NCI-H1436 (cell line): ENCODE measurements at regions not wholly inside any gene's neighbourhood (a gene's known extent, or its start where the extent isn't known, plus 50 kb on each side); places are given as distances from the start of the nearest gene placed in this dataset.

Source experiments
- DNase-seq: peaks from one replicate; lab custom pipeline; 2025; lab: John Stamatoyannopoulos, UW

DNA sequence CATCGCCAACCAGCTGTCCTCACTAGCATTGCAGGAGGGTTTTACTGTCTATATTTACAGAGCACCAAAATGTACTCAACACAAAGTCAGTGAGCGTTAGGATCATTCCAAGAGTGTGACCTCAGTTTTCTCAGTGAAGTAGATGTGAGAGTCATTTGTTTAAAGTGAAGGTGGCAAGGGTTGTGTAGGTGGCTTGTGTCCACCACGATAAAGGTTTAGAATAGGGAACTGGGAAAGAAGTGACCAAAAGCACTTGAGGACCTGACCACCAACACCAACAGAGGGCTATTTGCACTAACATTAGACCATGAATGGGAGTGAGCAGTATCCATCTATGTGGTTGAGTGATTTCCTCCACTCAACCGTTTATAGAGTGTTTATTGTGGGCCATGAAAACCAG, 152.5 kb upstream of the POU2AF2 start:
- no peak for DNase-seq

- DNase-seq, result no peak
Observed at GRCh38 chr11:111091321-111091938, 154.1 kb upstream of the POU2AF2 start.

DNA sequence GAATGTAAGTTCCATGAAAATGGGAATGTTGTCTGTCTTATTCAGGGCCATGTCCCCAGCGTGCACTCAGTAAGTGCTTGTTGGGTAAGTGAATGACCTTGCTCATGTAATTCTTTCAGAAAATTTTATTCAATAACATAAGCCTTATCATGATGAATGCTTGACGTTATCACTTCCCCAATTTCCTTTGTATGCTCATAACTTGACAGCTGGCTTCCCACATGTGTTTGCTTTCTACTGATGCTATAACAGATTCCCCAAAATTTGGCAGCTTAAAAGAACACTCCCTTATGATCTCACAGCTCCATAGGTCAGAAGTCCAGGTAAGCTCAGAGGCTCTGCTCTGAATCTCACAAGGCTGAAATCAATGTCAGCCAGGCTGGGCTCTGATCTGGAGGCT, 155.8 kb upstream of the POU2AF2 start:
- no peak for DNase-seq

GRCh38 chr11:111088847-111089355, 156.6 kb upstream of the POU2AF2 start:
- DNase-seq, result no peak

GRCh38 chr11:111086058-111086457, 159.5 kb upstream of the POU2AF2 start:
- DNase-seq, result no peak

GRCh38 chr11:111082664-111083063, 162.9 kb upstream of the POU2AF2 start:
- no peak for DNase-seq

- no peak for DNase-seq
Observed at GRCh38 chr11:111081021-111081511, 164.5 kb upstream of the POU2AF2 start.

GRCh38 chr11:111077530-111078322, 167.8 kb upstream of the POU2AF2 start:
- no peak for DNase-seq

GRCh38 chr11:111069066-111069465, 176.5 kb upstream of the POU2AF2 start:
- no peak for DNase-seq

GRCh38 chr11:111067994-111068393, 177.5 kb upstream of the POU2AF2 start:
- no peak for DNase-seq

GRCh38 chr11:111066846-111067245, 178.7 kb upstream of the POU2AF2 start:
- no peak for DNase-seq

DNA sequence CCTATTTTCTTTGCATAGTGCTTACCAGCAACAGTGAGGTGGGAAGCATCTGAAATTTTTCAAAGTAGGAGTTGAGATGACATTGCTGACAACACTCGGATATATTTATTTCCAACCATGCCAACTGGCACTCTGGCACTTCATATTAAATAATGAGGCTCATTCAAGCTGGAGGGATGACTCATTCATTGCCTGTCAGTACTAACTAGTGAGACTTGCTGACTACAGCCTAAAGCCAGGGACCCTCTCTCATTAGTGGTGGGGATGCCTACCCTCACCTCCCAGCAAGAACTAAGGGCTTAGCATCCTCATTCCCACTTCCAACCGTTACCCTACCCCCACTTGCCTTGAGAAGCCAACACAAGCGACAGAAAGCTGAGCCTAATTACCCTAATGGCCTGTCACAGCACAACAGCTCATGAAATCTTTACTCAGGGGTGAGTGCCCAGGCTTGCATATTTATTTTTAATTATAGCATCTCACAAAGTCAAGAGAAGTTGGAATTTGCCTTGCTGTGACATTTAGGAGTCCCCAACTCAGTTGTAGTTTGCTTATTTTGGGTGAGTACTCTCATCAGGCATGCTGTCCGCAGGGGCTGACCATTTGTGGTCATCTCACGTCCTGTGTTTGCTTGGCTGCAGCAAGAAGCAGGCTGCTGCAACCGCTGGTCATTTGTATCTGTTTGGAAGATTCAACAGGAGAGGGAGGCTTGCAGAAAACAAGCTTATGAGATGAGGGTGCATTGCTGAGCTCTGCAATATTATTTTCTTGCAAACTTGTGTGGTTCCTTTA, 181.6 kb upstream of the POU2AF2 start:
- DNase-seq, result no peak

- DNase-seq, result no peak
Observed at GRCh38 chr11:111062420-111062819, 183.1 kb upstream of the POU2AF2 start.

DNA sequence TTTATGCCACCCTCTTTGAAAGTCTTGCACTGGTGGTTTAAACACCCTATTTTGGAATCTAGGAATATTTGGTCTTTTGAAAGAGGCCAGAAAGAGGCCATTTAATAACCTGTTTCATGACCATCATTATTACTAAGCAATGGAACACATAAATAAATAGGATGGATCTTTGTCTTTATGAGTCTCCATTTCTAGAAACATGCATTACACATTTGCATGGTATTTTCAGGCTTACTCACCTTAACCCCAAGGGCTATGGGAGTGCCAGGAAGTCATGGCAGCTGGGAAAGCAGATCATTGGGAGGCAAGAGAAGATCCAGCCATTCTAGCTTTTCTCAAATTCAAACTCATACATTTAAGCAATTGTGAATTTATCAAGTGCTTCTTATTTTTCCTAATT, 185.8 kb upstream of the POU2AF2 start:
- no peak for DNase-seq

GRCh38 chr11:111049131-111049530, 196.4 kb upstream of the POU2AF2 start:
- no peak for DNase-seq

- DNase-seq, result no peak
Observed at GRCh38 chr11:111047374-111047773, 198.2 kb upstream of the POU2AF2 start.

DNA sequence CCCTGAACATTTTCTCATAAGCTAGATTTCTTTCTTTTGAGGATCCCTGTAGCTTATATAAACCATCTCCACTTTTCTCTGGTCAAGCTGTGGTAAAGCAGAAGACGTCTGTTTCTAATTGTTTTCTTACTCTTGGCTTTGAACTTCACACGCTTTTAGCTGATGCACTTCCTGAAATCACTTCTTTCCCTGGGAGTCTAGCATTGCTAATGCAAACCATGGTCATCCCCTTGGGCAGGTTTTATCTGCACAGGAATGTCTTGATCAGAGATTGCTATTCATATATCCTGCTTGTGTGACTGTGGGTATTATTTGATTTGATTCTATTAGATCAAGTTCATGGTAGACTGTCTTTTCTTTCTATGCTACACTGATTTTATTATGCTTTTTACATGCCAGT, 199.2 kb upstream of the POU2AF2 start:
- no peak for DNase-seq

GRCh38 chr11:111045874-111046273, 199.7 kb upstream of the POU2AF2 start:
- DNase-seq, result no peak

DNA sequence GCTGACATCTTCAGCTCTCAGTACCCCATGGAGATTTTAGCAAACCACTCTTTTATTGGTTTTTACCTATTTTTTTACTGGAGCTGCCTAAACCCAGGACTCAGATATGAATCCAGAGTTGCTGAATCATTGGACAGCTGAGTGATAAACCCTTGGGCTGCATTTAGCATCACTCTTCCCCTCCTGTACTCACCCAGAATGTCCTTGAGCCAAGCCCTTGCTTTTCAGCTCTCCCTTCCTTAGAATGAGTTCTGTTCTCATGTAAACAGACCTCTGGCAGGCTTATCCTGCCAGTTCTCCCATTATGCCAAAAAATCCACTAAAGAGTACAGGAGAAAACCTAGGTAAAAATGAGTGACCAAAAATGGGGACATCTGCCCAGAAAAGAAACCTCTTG, 200.1 kb upstream of the POU2AF2 start:
- no peak for DNase-seq

GRCh38 chr11:111044751-111045406, 200.6 kb upstream of the POU2AF2 start:
- no peak for DNase-seq

DNA sequence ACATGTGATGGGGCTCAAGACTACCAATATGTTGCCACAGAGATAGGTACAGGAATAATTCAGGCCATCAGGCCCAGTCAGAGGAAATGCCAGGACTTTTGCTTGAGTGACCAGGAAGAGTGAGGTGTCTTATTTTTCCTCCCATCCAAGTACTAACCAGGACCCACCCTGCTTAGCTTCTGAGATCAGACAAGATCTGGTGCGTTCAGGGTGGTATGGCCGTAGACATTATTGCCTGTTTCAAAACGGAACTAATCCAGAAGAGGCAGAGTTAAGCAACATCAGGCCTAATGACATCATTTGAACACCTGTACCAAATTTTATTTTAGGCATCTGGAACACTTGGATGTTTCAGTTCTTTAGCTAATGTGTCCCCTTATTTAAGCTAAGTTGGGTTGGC, 205.5 kb upstream of the POU2AF2 start:
- DNase-seq, result no peak

DNA sequence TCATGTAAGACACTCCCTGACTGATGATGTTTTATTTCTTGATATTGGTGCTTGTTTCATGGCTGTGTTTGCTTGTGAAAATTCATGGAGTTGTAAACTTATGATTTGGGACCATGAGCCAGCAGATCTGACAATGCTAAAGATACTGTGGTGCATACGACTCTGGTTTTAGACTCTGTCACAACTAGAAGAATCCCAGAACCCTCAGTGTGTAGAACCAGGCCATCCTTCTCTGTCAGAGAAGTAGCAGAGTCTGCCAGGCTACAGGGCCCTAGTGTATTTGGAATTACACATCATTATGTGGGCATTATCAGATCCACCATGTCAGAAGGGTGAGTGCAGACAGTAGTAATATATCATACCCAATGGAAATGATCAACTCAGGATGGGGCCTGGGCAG, 209.8 kb upstream of the POU2AF2 start:
- DNase-seq, result no peak
